ENCODE measurements at regions not wholly inside any gene's neighbourhood (a gene's known extent, or its start where the extent isn't known, plus 50 kb on each side); places are given as distances from the start of the nearest gene placed in this dataset.
"Not testable (repeated sequence)": the region's sequence is repeated elsewhere in the genome, so short reads cannot be mapped to it uniquely, and the experiment has no call there.

GRCh38 chr12:74595696-74596095 lies 58.1 kb downstream of the ATXN7L3B start:
- no peak overlapping the region for H3K4me3 Mint-ChIP-seq
- ATAC-seq, result no peak

GRCh38 chr12:74598819-74599218 lies 61.2 kb downstream of the ATXN7L3B start:
- TF ChIP-seq, protein P1, sequence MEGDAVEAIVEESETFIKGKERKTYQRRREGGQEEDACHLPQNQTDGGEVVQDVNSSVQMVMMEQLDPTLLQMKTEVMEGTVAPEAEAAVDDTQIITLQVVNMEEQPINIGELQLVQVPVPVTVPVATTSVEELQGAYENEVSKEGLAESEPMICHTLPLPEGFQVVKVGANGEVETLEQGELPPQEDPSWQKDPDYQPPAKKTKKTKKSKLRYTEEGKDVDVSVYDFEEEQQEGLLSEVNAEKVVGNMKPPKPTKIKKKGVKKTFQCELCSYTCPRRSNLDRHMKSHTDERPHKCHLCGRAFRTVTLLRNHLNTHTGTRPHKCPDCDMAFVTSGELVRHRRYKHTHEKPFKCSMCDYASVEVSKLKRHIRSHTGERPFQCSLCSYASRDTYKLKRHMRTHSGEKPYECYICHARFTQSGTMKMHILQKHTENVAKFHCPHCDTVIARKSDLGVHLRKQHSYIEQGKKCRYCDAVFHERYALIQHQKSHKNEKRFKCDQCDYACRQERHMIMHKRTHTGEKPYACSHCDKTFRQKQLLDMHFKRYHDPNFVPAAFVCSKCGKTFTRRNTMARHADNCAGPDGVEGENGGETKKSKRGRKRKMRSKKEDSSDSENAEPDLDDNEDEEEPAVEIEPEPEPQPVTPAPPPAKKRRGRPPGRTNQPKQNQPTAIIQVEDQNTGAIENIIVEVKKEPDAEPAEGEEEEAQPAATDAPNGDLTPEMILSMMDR (IDR thresholded peaks at IDR 0.05), result no peak
- Mint-ChIP-seq H3K27me3 (no peaks in the 10 kb centered on the region), H3K27ac (no peak overlapping the region), H3K9me3 (peaks cover 5% of the 10 kb centered on the region), H3K4me1 (ENCODE audit: low read depth) (no peaks in the 10 kb centered on the region), H3K4me3 (no peak overlapping the region), H3K36me3 (ENCODE audit: low read depth) (no peaks in the 10 kb centered on the region)
- DNase-seq (no peak), ATAC-seq (no peak)
- intact Hi-C loops (cut with micrococcal nuclease), result no loop called here
- POLR2A ChIA-PET, result no interaction called here
- CTCF ChIA-PET, result no interaction called here

More at GRCh38 chr12:74595696-74596095, 58.1 kb downstream of the ATXN7L3B start:
- intact Hi-C loops (cut with micrococcal nuclease), result no loop called here
- ChIA-PET POLR2A (no interaction called here), CTCF (no interaction called here)
- no peak for DNase-seq
- TF ChIP-seq, protein P1 (IDR thresholded peaks at IDR 0.05), result no peak
- Mint-ChIP-seq H3K9me3 (peaks cover 5% of the 10 kb centered on the region), H3K4me1 (ENCODE audit: low read depth) (no peaks in the 10 kb centered on the region), H3K27ac (no peak overlapping the region), H3K36me3 (ENCODE audit: low read depth) (no peaks in the 10 kb centered on the region), H3K27me3 (no peaks in the 10 kb centered on the region)

DNA sequence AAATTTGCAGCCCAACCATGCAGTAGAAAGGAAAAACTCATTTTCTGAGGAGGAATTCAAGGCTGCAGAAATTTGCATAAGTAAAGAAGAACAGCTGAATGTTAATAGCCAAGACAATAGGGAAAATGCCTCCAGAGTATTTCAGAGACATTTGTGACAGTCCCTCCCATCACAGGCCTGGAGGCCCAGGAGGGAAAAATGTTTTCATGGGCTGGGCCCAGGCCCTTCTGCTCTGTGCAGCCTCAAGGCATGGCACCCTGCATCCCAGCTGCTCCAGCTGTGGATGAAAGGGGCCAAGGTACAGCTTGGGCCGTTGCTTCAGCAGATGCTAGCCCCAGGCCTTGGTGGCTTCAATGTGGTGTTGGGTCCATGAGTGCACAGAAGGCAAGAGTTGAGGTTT lies 62.3 kb downstream of the ATXN7L3B start:
- no peak overlapping the region for H3K27ac Mint-ChIP-seq
- ChIA-PET POLR2A (no interaction called here), CTCF (no interaction called here)
- DNase-seq (no peak), ATAC-seq (no peak)
- intact Hi-C loops (cut with micrococcal nuclease), result no loop called here
- H3K4me1 Mint-ChIP-seq (ENCODE audit: low read depth), result no peaks in the 10 kb centered on the region
- TF ChIP-seq, protein P1 (IDR thresholded peaks at IDR 0.05), result no peak
- H3K36me3 Mint-ChIP-seq (ENCODE audit: low read depth), result no peaks in the 10 kb centered on the region
- H3K27me3 Mint-ChIP-seq, result no peaks in the 10 kb centered on the region
- no peak overlapping the region for H3K4me3 Mint-ChIP-seq
- peaks cover 5% of the 10 kb centered on the region for H3K9me3 Mint-ChIP-seq

DNA sequence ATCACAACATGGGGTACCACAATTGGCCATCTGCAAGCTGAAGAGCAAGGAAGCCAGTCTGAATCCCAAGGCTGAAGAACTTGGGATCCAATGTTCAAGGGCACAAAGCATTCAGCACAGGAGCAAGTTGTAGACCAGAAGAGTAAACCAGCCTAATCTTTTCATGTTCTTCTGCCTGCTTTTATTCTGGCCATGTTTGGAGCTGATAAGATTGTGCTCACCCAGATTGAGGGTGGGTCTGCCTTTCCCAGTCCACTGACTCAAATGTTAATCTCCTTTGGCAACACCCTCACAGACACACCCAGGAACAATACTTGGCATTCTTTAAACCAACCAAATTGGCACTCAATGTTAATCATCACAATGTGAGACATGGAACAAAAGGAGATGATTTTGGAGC lies 63.2 kb downstream of the ATXN7L3B start:
- H3K27me3 Mint-ChIP-seq; CTCF ChIA-PET; H3K36me3 Mint-ChIP-seq (ENCODE audit: low read depth); DNase-seq; H3K4me3 Mint-ChIP-seq; H3K9me3 Mint-ChIP-seq; intact Hi-C loops (cut with micrococcal nuclease); POLR2A ChIA-PET; ATAC-seq; H3K27ac Mint-ChIP-seq; H3K4me1 Mint-ChIP-seq (ENCODE audit: low read depth): not testable (repeated sequence)

- Mint-ChIP-seq H3K27ac (no peak overlapping the region), H3K4me3 (no peak overlapping the region), H3K36me3 (ENCODE audit: low read depth) (no peaks in the 10 kb centered on the region), H3K9me3 (peaks cover 5% of the 10 kb centered on the region), H3K4me1 (ENCODE audit: low read depth) (no peaks in the 10 kb centered on the region), H3K27me3 (no peaks in the 10 kb centered on the region)
- TF ChIP-seq, protein P1 (IDR thresholded peaks at IDR 0.05), result no peak
- ChIA-PET POLR2A (no interaction called here), CTCF (no interaction called here)
- ATAC-seq (no peak), DNase-seq (no peak)
- intact Hi-C loops (cut with micrococcal nuclease), result no loop called here
Observed at GRCh38 chr12:74602881-74603672, 65.4 kb downstream of the ATXN7L3B start.

Data from activated CD8-positive, alpha-beta T cell treated with anti-CD3 and anti-CD28 coated beads for 36 hours (primary cell).